GM19043 (cell line): ENCODE measurements at regions not wholly inside any gene's neighbourhood (a gene's known extent, or its start where the extent isn't known, plus 50 kb on each side); places are given as distances from the start of the nearest gene placed in this dataset.

ENCODE experiments used
- ATAC-seq: cut with Tn5 transposase; IDR thresholded peaks from one replicate; pipeline ENCODE4 v1.9.1; 2021; ENCODE audit warnings: low read depth; ENCODE audit not compliant: unreplicated experiment

DNA sequence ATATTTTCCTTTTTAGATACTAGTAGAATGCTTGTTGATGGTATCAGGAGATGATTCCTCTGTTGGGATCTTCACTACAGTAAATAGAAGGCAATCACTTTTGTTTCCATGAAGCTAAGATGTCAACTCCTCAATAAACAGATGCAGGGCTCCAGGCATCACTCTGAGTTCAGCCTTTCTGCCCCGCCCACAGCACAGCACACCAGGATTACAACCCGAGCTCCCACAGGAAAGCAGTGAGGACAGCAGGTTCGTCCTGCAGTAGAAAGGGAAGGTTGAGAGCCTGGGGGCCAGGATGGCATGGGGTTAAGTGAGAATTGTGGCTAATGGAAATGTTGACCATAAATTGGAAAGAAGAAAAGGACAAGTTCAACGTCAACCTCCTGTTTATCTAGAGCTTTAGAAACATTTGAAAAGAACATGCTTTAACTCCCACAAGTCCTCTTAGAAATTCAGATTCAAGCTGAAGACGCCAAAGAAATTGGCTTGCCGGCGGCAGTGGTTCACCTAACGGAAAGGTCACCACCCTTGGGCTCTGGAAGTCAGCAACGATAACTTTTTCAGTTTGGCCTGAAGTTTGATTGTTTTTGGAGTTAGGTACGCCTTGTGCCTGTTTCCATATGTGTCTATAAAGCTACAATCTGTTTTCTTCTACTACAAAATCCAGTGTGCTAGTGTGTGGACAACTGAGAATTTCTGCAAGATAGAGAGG, 144.4 kb upstream of the PDE10A start:
- no peak for ATAC-seq

DNA sequence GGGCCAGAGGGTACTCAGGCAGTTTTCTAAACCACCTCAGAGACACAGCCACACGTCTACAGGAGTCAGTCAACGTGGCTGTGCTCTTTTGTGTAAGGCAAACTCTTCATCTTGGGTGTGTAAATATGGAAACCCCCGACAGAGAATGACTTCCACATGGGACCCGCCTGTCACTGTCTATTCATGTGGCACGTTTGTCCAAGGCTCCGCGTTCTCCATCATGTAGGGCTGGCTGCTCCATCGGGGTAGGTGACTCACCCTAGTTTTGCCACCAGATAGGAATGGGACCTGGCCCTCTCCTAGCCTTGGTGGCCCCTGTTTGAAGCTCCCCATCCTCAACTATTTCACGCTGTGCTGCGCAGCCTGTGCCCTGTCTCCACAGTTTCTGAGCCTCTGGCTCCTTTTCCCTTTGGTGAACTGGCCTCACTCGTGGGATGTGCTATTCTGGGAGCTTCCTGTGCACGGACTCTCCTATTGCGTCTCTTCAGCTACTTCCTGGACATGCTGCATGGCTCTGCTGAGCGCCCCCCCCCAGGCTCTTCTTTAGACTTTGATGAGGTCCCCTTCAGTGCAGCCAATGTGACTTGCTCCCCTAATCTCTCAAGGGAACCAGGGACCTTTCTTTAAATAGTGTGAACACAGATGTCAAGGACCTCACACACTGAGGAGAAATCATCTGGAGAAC, 143.2 kb upstream of the PDE10A start:
- no peak for ATAC-seq

GRCh38 chr6:165805636-165806035, 142.6 kb upstream of the PDE10A start:
- ATAC-seq = no peak

- no peak for ATAC-seq
These were observed 142.1 kb upstream of the PDE10A start for GRCh38 chr6:165805067-165805555.

GRCh38 chr6:165804331-165805066, 141.5 kb upstream of the PDE10A start:
- ATAC-seq = no peak

DNA sequence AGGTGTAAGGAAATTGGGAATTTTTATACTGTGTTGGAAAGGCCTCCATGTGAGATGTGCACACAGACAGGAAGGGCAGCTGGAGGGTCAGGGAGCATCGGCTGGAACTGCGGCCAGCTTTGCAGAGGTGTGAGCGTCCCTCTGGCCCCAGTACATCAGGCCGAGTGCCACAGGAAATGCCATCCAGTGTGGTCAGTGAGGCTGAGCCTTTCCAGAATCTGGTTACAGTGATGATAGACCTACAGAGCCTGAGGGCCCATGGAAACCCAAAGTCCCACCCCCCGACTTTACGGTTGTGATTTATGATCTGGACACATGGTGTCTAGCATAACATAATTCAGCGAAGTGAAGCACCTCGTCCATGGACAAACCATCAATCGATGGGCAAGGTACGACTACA, 137.3 kb upstream of the PDE10A start:
- no peak for ATAC-seq

- ATAC-seq = no peak
These were observed 136.5 kb upstream of the PDE10A start for GRCh38 chr6:165799391-165800153.

DNA sequence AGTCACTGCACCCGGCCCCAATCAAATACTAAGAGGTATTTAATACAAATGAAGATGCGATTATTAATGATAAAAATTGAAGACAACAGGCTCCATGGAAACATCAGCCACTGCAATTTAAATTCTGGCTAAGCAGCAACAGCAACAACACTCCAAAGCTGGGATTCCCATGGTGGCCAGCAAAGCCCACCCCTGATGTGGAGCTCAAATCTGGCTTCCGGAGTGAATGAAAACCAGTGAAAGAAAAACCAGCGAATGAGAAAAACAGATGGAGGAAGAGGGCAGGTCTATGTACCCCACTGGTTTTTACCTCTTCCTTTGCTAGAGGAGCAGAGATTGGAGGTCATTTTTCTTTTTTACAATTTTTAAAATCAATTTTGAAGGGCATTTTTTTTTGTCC, 135.9 kb upstream of the PDE10A start:
- ATAC-seq = no peak

- ATAC-seq = no peak
These were observed 131.1 kb upstream of the PDE10A start for GRCh38 chr6:165794179-165794601.

DNA sequence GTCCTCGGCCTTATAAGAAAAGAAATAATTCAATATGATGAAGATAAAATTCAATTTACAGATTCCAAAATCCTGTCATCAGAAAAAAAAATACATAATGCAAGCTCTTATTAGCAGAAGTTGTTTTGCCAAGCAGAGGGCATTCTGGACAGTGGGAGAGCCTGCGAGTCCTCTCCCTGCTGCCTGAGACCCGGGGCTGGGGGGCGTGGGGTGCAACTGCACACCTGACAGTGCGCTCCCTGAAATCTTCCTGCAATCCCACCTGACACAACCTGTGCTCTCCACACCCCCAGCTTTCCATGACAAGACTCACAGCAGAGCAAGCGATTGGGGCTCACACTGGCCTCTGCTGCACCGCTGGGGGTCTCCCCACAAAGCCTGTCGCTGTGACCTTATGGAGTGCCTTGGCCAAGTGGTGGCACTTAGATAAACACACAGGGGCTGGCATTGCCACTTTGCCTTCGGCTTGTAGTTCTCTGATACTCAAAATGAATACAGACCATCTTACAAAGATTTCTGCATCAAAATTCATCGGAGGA, 130.3 kb upstream of the PDE10A start:
- no peak for ATAC-seq

DNA sequence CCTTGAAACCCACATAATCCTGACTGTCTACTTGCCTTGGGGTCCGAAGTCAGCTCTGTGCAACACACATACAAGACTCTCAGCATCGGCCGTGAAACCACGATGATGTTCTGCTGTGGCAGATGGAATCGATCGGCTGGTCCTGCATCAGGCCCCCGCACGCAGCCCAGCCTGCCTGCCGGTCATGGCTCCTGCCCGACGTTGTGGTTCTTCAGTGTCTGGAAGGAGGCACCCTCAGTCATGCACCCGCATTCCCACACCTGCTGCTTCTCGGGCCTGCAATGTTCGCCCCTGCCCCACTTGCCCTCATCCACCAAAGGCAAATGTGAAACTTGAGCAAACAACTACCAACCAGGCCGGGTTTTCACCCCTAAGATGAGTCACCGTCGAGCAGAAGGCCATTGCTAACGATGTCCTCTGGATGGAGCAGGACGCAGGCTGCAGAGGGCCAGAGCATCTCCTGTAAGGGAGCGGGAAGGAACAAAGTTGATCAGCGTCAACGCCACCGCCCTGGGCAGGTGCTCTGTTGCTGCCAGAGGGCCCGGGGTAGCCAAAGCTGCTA, 128.9 kb upstream of the PDE10A start:
- no peak for ATAC-seq

DNA sequence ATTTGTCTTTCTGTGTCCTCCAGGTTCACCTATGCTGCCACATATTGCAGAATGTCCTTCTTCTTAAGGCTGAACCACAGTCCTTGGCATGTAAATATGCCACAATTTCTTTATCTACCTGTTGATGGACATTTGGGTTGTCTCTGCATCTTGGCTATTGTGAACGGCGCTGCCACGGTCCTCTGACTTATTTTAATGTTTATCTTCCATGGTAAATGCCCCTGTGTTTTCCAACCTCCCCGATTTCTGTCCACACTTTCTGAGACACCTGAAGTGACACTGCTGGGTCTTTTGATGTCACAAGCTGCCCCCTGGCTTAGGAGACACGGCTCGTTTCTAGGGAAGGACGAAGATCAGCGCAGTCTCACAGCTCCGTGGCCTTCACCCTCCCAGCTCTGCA, 128.3 kb upstream of the PDE10A start:
- no peak for ATAC-seq

DNA sequence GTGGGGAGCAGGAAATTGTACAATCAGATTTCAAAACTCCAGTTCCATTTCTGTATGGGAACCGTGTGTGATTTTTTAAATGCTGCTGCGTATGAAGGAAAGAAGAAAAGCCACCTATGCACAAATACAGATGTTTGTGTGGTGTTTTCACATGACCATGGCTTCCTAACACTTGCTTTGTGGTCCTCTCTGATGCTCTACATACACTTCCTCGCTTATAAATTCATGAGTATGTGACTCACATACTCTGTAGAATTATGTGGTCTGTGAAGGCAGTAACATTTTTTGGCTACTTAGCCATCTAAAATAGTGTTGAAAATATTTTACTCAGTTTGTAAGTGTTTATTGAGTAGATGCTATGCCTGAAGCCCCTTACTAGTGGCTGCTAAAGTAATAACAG, 119.8 kb upstream of the PDE10A start:
- no peak for ATAC-seq

GRCh38 chr6:165782134-165782533, 119.1 kb upstream of the PDE10A start:
- ATAC-seq = no peak

- no peak for ATAC-seq
These were observed 114.6 kb upstream of the PDE10A start for GRCh38 chr6:165777680-165778079.

DNA sequence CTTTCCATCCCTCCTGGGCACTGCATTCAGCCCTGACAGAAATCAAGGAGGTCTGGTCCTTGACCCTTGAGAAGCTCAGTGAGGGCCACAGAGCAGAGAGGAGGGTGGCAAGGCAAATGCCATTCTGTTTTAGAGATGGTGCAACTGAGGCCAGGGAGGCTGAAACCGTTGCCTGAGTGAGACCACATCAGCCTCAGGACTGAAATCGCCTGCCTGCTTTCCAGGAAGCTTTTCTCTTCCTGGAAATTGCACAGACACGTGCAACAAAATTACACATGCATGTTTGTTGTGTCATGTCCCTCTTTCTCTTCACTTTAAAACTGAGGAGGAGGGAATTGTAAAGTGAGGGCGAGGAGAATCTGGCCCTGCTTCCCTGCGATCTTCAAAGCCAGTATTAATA, 113.7 kb upstream of the PDE10A start:
- no peak for ATAC-seq

- ATAC-seq = no peak
These were observed 112.7 kb upstream of the PDE10A start for GRCh38 chr6:165775721-165776120.

DNA sequence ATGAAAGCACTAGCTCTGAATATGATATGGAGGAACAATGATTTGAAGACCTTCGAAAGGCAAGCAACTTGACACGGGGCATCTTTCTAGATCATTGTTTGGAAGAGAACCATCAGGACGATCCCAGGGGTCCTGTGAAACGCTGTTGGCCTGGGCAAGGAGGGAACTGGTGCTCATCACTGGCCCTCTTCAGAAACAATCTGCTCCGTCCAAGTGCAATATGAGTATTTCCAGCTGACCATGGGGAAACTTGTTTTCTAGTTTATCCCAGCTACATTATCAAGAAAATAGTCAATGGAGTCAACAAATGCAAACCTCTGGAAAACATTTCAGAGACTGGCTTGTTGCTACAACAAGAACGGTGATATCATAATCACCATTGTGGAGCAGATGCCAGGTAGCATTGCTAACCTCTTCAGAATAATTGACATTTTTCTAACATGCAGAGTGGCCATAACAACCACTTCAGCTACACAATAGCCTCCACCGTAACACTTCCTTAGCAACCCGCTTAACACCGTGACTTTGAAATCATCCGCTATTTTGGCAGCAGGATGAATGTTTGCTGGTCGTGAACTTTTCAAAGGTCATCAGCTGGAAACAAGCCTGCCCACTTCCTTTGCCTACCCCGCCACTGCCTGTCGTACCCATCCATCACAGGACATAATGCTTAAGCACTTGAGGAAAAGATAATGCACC, 112.0 kb upstream of the PDE10A start:
- ATAC-seq = no peak

DNA sequence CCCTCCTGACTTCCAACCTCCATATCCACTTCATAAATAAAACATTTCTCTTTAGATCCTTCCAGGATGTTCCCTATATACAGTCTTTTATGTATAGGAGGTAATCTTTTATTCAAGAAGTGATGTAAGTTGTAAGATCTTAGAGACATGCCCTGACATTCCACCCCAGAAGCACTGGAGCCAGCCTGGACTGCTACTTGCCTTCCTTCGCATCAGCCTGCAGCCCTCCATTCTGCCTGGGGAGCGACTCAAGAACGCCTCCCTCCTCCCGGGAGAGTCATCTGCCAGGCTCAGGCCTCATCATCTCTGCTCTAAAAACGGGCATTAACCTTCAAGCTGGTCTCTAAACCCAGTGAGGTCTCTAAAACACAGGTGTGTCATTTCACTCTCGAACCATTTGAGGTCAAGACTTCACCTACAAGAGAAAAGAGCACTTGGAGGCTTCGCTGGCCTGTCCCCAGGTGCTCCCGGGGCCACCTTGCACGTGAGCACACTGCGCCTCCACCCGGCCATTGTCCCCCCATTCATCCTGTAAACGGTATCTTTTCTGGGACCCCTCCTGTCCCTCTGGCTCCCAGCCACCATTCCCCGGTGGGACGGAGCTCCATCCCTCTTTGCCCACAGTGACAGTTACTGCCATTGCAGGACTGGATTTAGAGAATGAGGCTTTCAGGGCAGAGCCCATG, 107.5 kb upstream of the PDE10A start:
- ATAC-seq = no peak
